Astrocyte (in vitro differentiated cells and primary cell): ENCODE measurements at regions not wholly inside any gene's neighbourhood (a gene's known extent, or its start where the extent isn't known, plus 50 kb on each side); places are given as distances from the start of the nearest gene placed in this dataset.

Experiments
- DNase-seq: peaks from one replicate; pipeline ENCODE4 v3.0.0-alpha.2; 2010; ENCODE audit warnings: low read depth
- FAIRE-seq: peaks from 2 replicates; lab custom pipeline; 2011; peaks lifted over from hg19 to GRCh38; lab: Jason Lieb, UNC
- H2AFZ ChIP-seq: 2 replicates; pipeline ENCODE4 v1.6.0; 2012; ENCODE audit warnings: low read depth, low read length, inconsistent platforms
- H3K27ac ChIP-seq: 2 replicates; pipeline ENCODE4 v1.5.1; 2011; ENCODE audit warnings: low read depth, low read length, inconsistent platforms
- H3K27me3 ChIP-seq: 2 replicates; pipeline ENCODE4 v1.6.0; 2011; ENCODE audit warnings: low read length, inconsistent platforms; ENCODE audit not compliant: insufficient read depth
- H3K36me3 ChIP-seq: 2 replicates; pipeline ENCODE4 v1.5.1; 2011; ENCODE audit warnings: low read length, inconsistent platforms; ENCODE audit not compliant: insufficient read depth
- H3K4me1 ChIP-seq: 2 replicates; pipeline ENCODE4 v1.5.1; 2011; ENCODE audit warnings: low read length, inconsistent platforms; ENCODE audit not compliant: insufficient read depth
- H3K4me2 ChIP-seq: 2 replicates; pipeline ENCODE4 v1.6.0; 2012; ENCODE audit warnings: low read length, inconsistent platforms
- H3K4me3 ChIP-seq: 2 replicates; pipeline ENCODE4 v1.5.1; 2011; ENCODE audit warnings: low read depth, mild to moderate bottlenecking, low read length, inconsistent platforms; ENCODE audit not compliant: insufficient read depth
- H3K79me2 ChIP-seq: 2 replicates; pipeline ENCODE4 v1.6.0; 2012; ENCODE audit warnings: mild to moderate bottlenecking, low read length, inconsistent platforms; ENCODE audit not compliant: insufficient read depth
- H3K9ac ChIP-seq: 2 replicates; pipeline ENCODE4 v1.6.0; 2012; ENCODE audit warnings: mild to moderate bottlenecking, low read length, inconsistent platforms
- H3K9me3 ChIP-seq: 2 replicates; pipeline ENCODE4 v1.5.1; 2012; ENCODE audit warnings: low read depth, mild to moderate bottlenecking, low read length, inconsistent platforms; ENCODE audit not compliant: insufficient read depth
- H4K20me1 ChIP-seq: 2 replicates; pipeline ENCODE4 v1.6.0; 2012; ENCODE audit warnings: low read length, inconsistent platforms; ENCODE audit not compliant: insufficient read depth
- H3K27ac Mint-ChIP-seq: one replicate; pipeline ENCODE4 v1.8.0; 2021; ENCODE audit warnings: mild to moderate bottlenecking, mixed read lengths; ENCODE audit not compliant: unreplicated experiment
- H3K27me3 Mint-ChIP-seq: one replicate; pipeline ENCODE4 v1.8.0; 2021; ENCODE audit warnings: low read depth, mixed read lengths; ENCODE audit not compliant: unreplicated experiment
- H3K36me3 Mint-ChIP-seq: one replicate; pipeline ENCODE4 v1.8.0; 2021; ENCODE audit warnings: low read depth, mixed read lengths; ENCODE audit not compliant: unreplicated experiment
- H3K4me1 Mint-ChIP-seq: one replicate; pipeline ENCODE4 v1.8.0; 2021; ENCODE audit warnings: low read depth, mixed read lengths; ENCODE audit not compliant: unreplicated experiment
- H3K4me3 Mint-ChIP-seq: one replicate; pipeline ENCODE4 v1.8.0; 2021; ENCODE audit warnings: mild to moderate bottlenecking, moderate library complexity, mixed read lengths; ENCODE audit not compliant: unreplicated experiment
- H3K9me3 Mint-ChIP-seq: one replicate; pipeline ENCODE4 v1.8.0; 2021; ENCODE audit warnings: mild to moderate bottlenecking, mixed read lengths; ENCODE audit not compliant: unreplicated experiment
- CTCF ChIP-seq: IDR thresholded peaks from 2 replicates; pipeline ENCODE4 v1.5.1; 2011; ENCODE audit warnings: low read depth, mild to moderate bottlenecking, inconsistent platforms, low read length, moderate library complexity; ENCODE audit not compliant: insufficient read depth
- EZH2 ChIP-seq: IDR thresholded peaks from 2 replicates; pipeline ENCODE4 v1.6.1; 2012; ENCODE audit warnings: mild to moderate bottlenecking, low read length, inconsistent platforms; ENCODE audit not compliant: insufficient read depth

- no peak overlapping the region for H2AFZ ChIP-seq
- TF ChIP-seq EZH2, result no peak
- TF ChIP-seq CTCF, result no peak
- Mint-ChIP-seq H3K4me1 (peaks cover 6% of the 10 kb centered on the region), H3K27me3 (no peaks in the 10 kb centered on the region), H3K9me3 (no peaks in the 10 kb centered on the region), H3K27ac (no peak overlapping the region), H3K36me3 (no peaks in the 10 kb centered on the region), H3K4me3 (no peak overlapping the region)
- H3K4me1 ChIP-seq, result no peaks in the 10 kb centered on the region
- H3K27me3 ChIP-seq, result no peaks in the 10 kb centered on the region
- no peak for FAIRE-seq
- H3K36me3 ChIP-seq, result no peaks in the 10 kb centered on the region
- no peak for DNase-seq
- no peak overlapping the region for H3K27ac ChIP-seq
- no peaks in the 10 kb centered on the region for H3K9me3 ChIP-seq
- H3K79me2 ChIP-seq, result no peaks in the 10 kb centered on the region
- H3K9ac ChIP-seq, result no peak overlapping the region
- H3K4me2 ChIP-seq, result no peak overlapping the region
- H3K4me3 ChIP-seq, result no peak overlapping the region
- no peaks in the 10 kb centered on the region for H4K20me1 ChIP-seq
Observed at GRCh38 chr12:63066136-63066535, 84.9 kb downstream of the AVPR1A start.

GRCh38 chr12:63064080-63064479, 86.9 kb downstream of the AVPR1A start:
- Histone ChIP-seq H3K9ac (no peak overlapping the region), H3K4me3 (no peak overlapping the region), H3K27me3 (no peaks in the 10 kb centered on the region), H3K27ac (no peak overlapping the region), H3K4me1 (no peaks in the 10 kb centered on the region), H4K20me1 (no peaks in the 10 kb centered on the region), H2AFZ (peak overlapping the region; percentile 42), H3K9me3 (no peaks in the 10 kb centered on the region), H3K36me3 (no peaks in the 10 kb centered on the region), H3K4me2 (no peak overlapping the region), H3K79me2 (no peaks in the 10 kb centered on the region)
- no peaks in the 10 kb centered on the region for H3K36me3 Mint-ChIP-seq
- H3K9me3 Mint-ChIP-seq, result peaks cover 2% of the 10 kb centered on the region
- no peak overlapping the region for H3K27ac Mint-ChIP-seq
- H3K27me3 Mint-ChIP-seq, result no peaks in the 10 kb centered on the region
- no peak for FAIRE-seq
- TF ChIP-seq EZH2 (no peak), CTCF (no peak)
- DNase-seq, result peak; percentile 13
- H3K4me3 Mint-ChIP-seq, result no peak overlapping the region
- peaks cover 2% of the 10 kb centered on the region for H3K4me1 Mint-ChIP-seq

GRCh38 chr12:63056649-63057048, 94.4 kb downstream of the AVPR1A start:
- no peak for TF ChIP-seq CTCF
- TF ChIP-seq EZH2, result no peak
- no peak overlapping the region for H2AFZ ChIP-seq
- Mint-ChIP-seq H3K4me1 (no peaks in the 10 kb centered on the region), H3K27me3 (peaks cover 3% of the 10 kb centered on the region), H3K9me3 (peaks cover 5% of the 10 kb centered on the region), H3K4me3 (no peak overlapping the region), H3K27ac (no peak overlapping the region), H3K36me3 (no peaks in the 10 kb centered on the region)
- DNase-seq (no peak), FAIRE-seq (no peak)
- H4K20me1 ChIP-seq, result no peaks in the 10 kb centered on the region
- H3K4me2 ChIP-seq, result no peak overlapping the region
- no peaks in the 10 kb centered on the region for H3K9me3 ChIP-seq
- H3K4me1 ChIP-seq, result no peaks in the 10 kb centered on the region
- H3K79me2 ChIP-seq, result no peaks in the 10 kb centered on the region
- no peaks in the 10 kb centered on the region for H3K36me3 ChIP-seq
- H3K27me3 ChIP-seq, result no peaks in the 10 kb centered on the region
- H3K9ac ChIP-seq, result no peak overlapping the region
- no peak overlapping the region for H3K4me3 ChIP-seq
- no peak overlapping the region for H3K27ac ChIP-seq
